Neural progenitor cell (in vitro differentiated cells): ENCODE measurements at regions not wholly inside any gene's neighbourhood (a gene's known extent, or its start where the extent isn't known, plus 50 kb on each side); places are given as distances from the start of the nearest gene placed in this dataset.

Source experiments
- DNase-seq: peaks from one replicate; pipeline ENCODE4 v3.0.0-alpha.2; 2016; ENCODE audit warnings: low spot score
- H2AFZ ChIP-seq: fragments of 200-600 bp; sonication (generic); replicated peaks from 2 replicates; pipeline ENCODE4 v1.6.1; 2016; ENCODE audit warnings: antibody characterized with exemption
- H3F3A ChIP-seq: fragments of 200-600 bp; sonication (generic); 2 replicates; pipeline ENCODE4 v1.6.1; 2016; ENCODE audit warnings: antibody characterized with exemption, low read depth
- H3K27ac ChIP-seq: fragments of 200-600 bp; sonication (generic); 2 replicates; pipeline ENCODE4 v1.5.1; 2016; ENCODE audit warnings: mild to moderate bottlenecking
- H3K27me3 ChIP-seq: fragments of 200-600 bp; sonication (generic); 2 replicates; pipeline ENCODE4 v1.6.1; 2016; ENCODE audit warnings: mild to moderate bottlenecking, moderate library complexity
- H3K36me3 ChIP-seq: fragments of 200-600 bp; sonication (generic); 2 replicates; pipeline ENCODE4 v1.5.1; 2016
- H3K4me1 ChIP-seq: fragments of 200-600 bp; sonication (generic); 2 replicates; pipeline ENCODE4 v1.6.1; 2016; ENCODE audit warnings: mixed run types
- H3K4me2 ChIP-seq: fragments of 200-600 bp; sonication (generic); 2 replicates; pipeline ENCODE4 v1.6.1; 2016
- H3K4me3 ChIP-seq: fragments of 200-600 bp; sonication (generic); 2 replicates; pipeline ENCODE4 v1.5.1; 2016
- H3K79me2 ChIP-seq: fragments of 200-600 bp; sonication (generic); 2 replicates; pipeline ENCODE4 v1.6.1; 2016; ENCODE audit warnings: low read depth
- H3K9ac ChIP-seq: fragments of 200-600 bp; sonication (generic); 2 replicates; pipeline ENCODE4 v1.6.1; 2016
- H3K9me3 ChIP-seq: fragments of 200-600 bp; sonication (generic); 2 replicates; pipeline ENCODE4 v1.5.1; 2016; ENCODE audit warnings: low read depth
- H4K20me1 ChIP-seq: fragments of 200-600 bp; sonication (generic); 2 replicates; pipeline ENCODE4 v1.6.1; 2016; ENCODE audit warnings: low read depth
- H3K27ac Mint-ChIP-seq: 3 replicates; pipeline ENCODE4 v1.8.0; 2021; ENCODE audit warnings: mixed read lengths
- H3K27me3 Mint-ChIP-seq: 2 replicates; pipeline ENCODE4 v1.8.0; 2022; ENCODE audit warnings: low read depth, mild to moderate bottlenecking, inconsistent platforms, moderate library complexity, mixed read lengths; ENCODE audit not compliant: insufficient read depth
- H3K36me3 Mint-ChIP-seq: 3 replicates; pipeline ENCODE4 v1.8.0; 2021; ENCODE audit warnings: mixed read lengths
- H3K4me1 Mint-ChIP-seq: 3 replicates; pipeline ENCODE4 v1.8.0; 2021; ENCODE audit warnings: mixed read lengths
- H3K4me3 Mint-ChIP-seq: 3 replicates; pipeline ENCODE4 v1.8.0; 2021; ENCODE audit warnings: mild to moderate bottlenecking, moderate library complexity, mixed read lengths
- H3K9me3 Mint-ChIP-seq: 3 replicates; pipeline ENCODE4 v1.8.0; 2020; ENCODE audit warnings: mixed read lengths
- EZH2 ChIP-seq: fragments of 200-600 bp; sonication (generic); IDR thresholded peaks from 2 replicates; pipeline ENCODE4 v1.6.1; 2017; ENCODE audit warnings: antibody characterized with exemption, mild to moderate bottlenecking, moderate library complexity
- EZH2phosphoT487 ChIP-seq: fragments of 200-600 bp; sonication (generic); IDR thresholded peaks from 2 replicates; pipeline ENCODE4 v1.6.1; 2017; ENCODE audit warnings: antibody characterized with exemption
- TF ChIP-seq, protein P1 (sequence below): fragments of 200-600 bp; sonication (generic); IDR thresholded peaks from 2 replicates; pipeline ENCODE4 v1.5.1; 2017; ENCODE audit warnings: antibody characterized with exemption, mild to moderate bottlenecking

DNA sequence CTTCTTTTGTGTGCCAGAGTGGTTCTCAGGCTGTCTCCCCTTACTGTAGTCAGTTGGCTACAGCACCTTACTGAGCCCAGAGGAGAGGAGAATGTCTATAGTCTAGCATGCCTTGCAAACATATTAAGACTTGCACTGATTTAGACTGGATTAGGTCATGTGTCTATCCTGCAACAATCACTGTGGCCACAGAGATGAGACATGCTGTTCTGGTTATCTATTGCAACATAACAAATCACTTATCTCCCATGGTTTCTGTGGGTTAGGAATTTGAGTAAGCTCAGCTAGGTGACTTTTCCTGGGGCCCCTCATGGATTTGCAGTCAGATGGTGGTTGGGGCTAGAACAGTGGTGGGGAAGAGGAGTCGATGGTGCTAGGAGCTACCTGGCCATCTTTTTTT lies 261.3 kb downstream of the SOD2 start:
- H3K4me3 ChIP-seq, result no peak overlapping the region
- peaks cover 8% of the 10 kb centered on the region for H3K9me3 ChIP-seq
- no peaks in the 10 kb centered on the region for H3K4me1 ChIP-seq
- no peak for DNase-seq
- no peak overlapping the region for H3K27ac Mint-ChIP-seq
- no peaks in the 10 kb centered on the region for H3K27me3 ChIP-seq
- peaks cover 13% of the 10 kb centered on the region for H3K9me3 Mint-ChIP-seq
- H3K27ac ChIP-seq, result no peak overlapping the region
- H3K27me3 Mint-ChIP-seq, result peaks cover 3% of the 10 kb centered on the region
- no peaks in the 10 kb centered on the region for H3K79me2 ChIP-seq
- no peaks in the 10 kb centered on the region for H3K36me3 Mint-ChIP-seq
- H2AFZ ChIP-seq, result no peak overlapping the region
- no peak overlapping the region for H3K4me2 ChIP-seq
- no peaks in the 10 kb centered on the region for H4K20me1 ChIP-seq
- no peak for TF ChIP-seq EZH2phosphoT487
- no peak for TF ChIP-seq EZH2
- TF ChIP-seq, protein P1, sequence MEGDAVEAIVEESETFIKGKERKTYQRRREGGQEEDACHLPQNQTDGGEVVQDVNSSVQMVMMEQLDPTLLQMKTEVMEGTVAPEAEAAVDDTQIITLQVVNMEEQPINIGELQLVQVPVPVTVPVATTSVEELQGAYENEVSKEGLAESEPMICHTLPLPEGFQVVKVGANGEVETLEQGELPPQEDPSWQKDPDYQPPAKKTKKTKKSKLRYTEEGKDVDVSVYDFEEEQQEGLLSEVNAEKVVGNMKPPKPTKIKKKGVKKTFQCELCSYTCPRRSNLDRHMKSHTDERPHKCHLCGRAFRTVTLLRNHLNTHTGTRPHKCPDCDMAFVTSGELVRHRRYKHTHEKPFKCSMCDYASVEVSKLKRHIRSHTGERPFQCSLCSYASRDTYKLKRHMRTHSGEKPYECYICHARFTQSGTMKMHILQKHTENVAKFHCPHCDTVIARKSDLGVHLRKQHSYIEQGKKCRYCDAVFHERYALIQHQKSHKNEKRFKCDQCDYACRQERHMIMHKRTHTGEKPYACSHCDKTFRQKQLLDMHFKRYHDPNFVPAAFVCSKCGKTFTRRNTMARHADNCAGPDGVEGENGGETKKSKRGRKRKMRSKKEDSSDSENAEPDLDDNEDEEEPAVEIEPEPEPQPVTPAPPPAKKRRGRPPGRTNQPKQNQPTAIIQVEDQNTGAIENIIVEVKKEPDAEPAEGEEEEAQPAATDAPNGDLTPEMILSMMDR, result no peak
- H3K9ac ChIP-seq, result no peak overlapping the region
- H3K4me1 Mint-ChIP-seq, result no peaks in the 10 kb centered on the region
- no peaks in the 10 kb centered on the region for H3F3A ChIP-seq
- H3K36me3 ChIP-seq, result no peaks in the 10 kb centered on the region
- no peak overlapping the region for H3K4me3 Mint-ChIP-seq

DNA sequence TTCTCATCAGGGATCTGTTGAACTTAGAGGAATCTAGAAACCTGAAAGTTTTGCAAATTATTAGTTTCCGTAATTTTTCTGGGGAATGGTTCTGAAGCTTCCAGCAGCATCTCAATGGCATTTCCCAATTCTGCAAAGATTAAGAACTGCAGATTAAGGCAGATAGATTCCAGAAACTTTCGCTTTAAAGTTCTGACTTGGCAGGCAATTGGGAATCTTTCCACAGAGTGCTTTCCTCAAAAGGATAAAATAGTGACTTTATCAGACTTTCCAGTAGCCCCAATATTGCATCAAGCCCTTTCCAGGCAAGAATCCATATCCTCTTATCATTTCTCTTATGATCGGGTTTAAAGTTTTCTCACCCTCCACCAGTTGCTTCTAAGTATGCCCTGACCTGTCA lies 261.1 kb downstream of the FNDC1 start:
- DNase-seq, result no peak
- no peak for TF ChIP-seq EZH2phosphoT487
- no peak for TF ChIP-seq EZH2
- TF ChIP-seq, protein P1, result no peak
- H3K36me3 Mint-ChIP-seq, result no peaks in the 10 kb centered on the region
- H3K9me3 Mint-ChIP-seq, result peaks cover 13% of the 10 kb centered on the region
- H3K27ac ChIP-seq, result no peak overlapping the region
- no peaks in the 10 kb centered on the region for H3F3A ChIP-seq
- H3K4me1 ChIP-seq, result no peaks in the 10 kb centered on the region
- no peaks in the 10 kb centered on the region for H3K27me3 ChIP-seq
- H4K20me1 ChIP-seq, result no peaks in the 10 kb centered on the region
- H3K4me3 Mint-ChIP-seq, result no peak overlapping the region
- no peaks in the 10 kb centered on the region for H3K36me3 ChIP-seq
- H3K4me2 ChIP-seq, result no peak overlapping the region
- H3K9me3 ChIP-seq, result peaks cover 8% of the 10 kb centered on the region
- no peak overlapping the region for H3K4me3 ChIP-seq
- H2AFZ ChIP-seq, result no peak overlapping the region
- no peak overlapping the region for H3K27ac Mint-ChIP-seq
- peaks cover 3% of the 10 kb centered on the region for H3K27me3 Mint-ChIP-seq
- H3K9ac ChIP-seq, result no peak overlapping the region
- no peaks in the 10 kb centered on the region for H3K79me2 ChIP-seq
- H3K4me1 Mint-ChIP-seq, result no peaks in the 10 kb centered on the region

DNA sequence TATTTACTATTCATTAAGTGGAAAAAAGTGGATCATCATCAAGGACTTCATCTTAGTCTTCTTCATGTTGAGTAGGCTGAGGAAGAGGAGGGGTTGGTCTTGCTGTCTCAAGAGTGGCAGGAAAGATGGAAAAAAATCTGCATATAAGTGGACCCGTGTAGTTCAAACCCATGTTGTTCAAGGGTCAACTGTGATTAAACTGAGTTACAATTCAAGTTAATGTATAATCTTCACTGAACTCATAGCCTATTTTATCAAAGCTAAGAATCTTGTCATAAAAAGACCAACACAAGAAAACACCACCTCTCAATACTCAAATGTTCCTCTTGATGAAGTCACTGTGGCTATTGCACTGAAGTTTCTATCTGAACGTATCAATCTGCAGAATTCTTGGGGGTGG lies 260.2 kb downstream of the FNDC1 start:
- H3K27ac Mint-ChIP-seq, result no peak overlapping the region
- H3K27me3 Mint-ChIP-seq, result peaks cover 3% of the 10 kb centered on the region
- H3K9me3 Mint-ChIP-seq, result peaks cover 13% of the 10 kb centered on the region

More for the DNA sequence above, 260.2 kb downstream of the FNDC1 start:
- Histone ChIP-seq H3K27me3 (no peaks in the 10 kb centered on the region), H3K4me1 (no peaks in the 10 kb centered on the region), H3K27ac (no peak overlapping the region), H3K79me2 (no peaks in the 10 kb centered on the region), H2AFZ (no peak overlapping the region), H3K36me3 (no peaks in the 10 kb centered on the region), H4K20me1 (no peaks in the 10 kb centered on the region), H3K4me2 (no peak overlapping the region), H3F3A (no peaks in the 10 kb centered on the region), H3K4me3 (no peak overlapping the region), H3K9me3 (peaks cover 8% of the 10 kb centered on the region), H3K9ac (no peak overlapping the region)
- H3K36me3 Mint-ChIP-seq, result no peaks in the 10 kb centered on the region
- no peak for TF ChIP-seq EZH2phosphoT487
- TF ChIP-seq EZH2, result no peak
- TF ChIP-seq, protein P1, result no peak
- no peaks in the 10 kb centered on the region for H3K4me1 Mint-ChIP-seq
- no peak overlapping the region for H3K4me3 Mint-ChIP-seq
- DNase-seq, result no peak
